ENCODE measurements at regions not wholly inside any gene's neighbourhood (a gene's known extent, or its start where the extent isn't known, plus 50 kb on each side); places are given as distances from the start of the nearest gene placed in this dataset.

DNA sequence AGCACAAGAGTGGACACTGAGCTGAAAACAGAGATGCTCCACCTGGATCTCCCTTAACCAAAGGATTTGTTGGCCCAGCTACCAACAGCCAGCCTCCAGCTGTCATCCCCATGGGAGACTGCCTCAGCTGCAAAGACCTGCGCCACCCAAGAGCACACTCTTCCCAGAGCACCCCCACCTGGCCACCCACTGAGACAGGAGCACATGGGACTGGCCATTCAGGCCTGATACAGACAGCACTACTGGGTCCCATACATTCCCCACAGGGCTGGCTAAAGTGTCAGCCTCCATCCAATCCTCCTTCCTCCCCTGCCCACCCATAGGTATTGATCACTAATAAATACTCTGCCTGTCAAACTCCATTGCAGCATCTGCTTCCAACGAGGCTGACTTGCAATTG is 241.5 kb downstream of the BCL11B start:
- TF ChIP-seq, protein P1, sequence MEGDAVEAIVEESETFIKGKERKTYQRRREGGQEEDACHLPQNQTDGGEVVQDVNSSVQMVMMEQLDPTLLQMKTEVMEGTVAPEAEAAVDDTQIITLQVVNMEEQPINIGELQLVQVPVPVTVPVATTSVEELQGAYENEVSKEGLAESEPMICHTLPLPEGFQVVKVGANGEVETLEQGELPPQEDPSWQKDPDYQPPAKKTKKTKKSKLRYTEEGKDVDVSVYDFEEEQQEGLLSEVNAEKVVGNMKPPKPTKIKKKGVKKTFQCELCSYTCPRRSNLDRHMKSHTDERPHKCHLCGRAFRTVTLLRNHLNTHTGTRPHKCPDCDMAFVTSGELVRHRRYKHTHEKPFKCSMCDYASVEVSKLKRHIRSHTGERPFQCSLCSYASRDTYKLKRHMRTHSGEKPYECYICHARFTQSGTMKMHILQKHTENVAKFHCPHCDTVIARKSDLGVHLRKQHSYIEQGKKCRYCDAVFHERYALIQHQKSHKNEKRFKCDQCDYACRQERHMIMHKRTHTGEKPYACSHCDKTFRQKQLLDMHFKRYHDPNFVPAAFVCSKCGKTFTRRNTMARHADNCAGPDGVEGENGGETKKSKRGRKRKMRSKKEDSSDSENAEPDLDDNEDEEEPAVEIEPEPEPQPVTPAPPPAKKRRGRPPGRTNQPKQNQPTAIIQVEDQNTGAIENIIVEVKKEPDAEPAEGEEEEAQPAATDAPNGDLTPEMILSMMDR (IDR thresholded peaks at IDR 0.05): no peak
- TF ChIP-seq POLR2A (IDR thresholded peaks at IDR 0.05) (no peak), EP300 (IDR thresholded peaks at IDR 0.05) (no peak), POLR2AphosphoS5 (IDR thresholded peaks at IDR 0.05) (no peak)
